HCT116 (cell line): ENCODE measurements at regions not wholly inside any gene's neighbourhood (a gene's known extent, or its start where the extent isn't known, plus 50 kb on each side); places are given as distances from the start of the nearest gene placed in this dataset.

Experiments
- ATAC-seq: fragments of 200-7000 bp; cut with Tn5 transposase; 2 replicates; pipeline ENCODE4 v1.9.1; 2020; ENCODE audit warnings: mild to moderate bottlenecking, moderate library complexity
- BruUV-seq: library from RNA; stranded (reverse); fragments of 400-500 nt; replicated peaks from 2 replicates; lab custom pipeline; 2021; lab: Mats Ljungman, UMichigan
- CTCF ChIA-PET: fragments of 300-600 bp; sonication (Branson Sonifier 250); formaldehyde crosslinking; loops from one replicate; lab custom pipeline; 2021; ENCODE audit warnings: antibody characterized with exemption; lab: Charles Lee
- POLR2A ChIA-PET: fragments of 300-600, 350-600 bp; sonication (Branson Sonifier 250); formaldehyde crosslinking; loops from one replicate; lab custom pipeline; 2021; ENCODE audit warnings: antibody characterized with exemption; lab: Charles Lee
- RAD21 ChIA-PET, 2 experiments: fragments of 300-600 bp; sonication (Branson Sonifier 250); formaldehyde crosslinking; loops; one replicate each; lab custom pipeline; 2023; ENCODE audit warnings: low total read pairs in 2 of 2; ENCODE audit not compliant: uncharacterized antibody in 2 of 2, unreplicated experiment in 2 of 2, low non-redundant PET in 1 of 2; lab: Charles Lee
- DNase-seq: peaks from one replicate; pipeline ENCODE4 v3.0.0-alpha.2; 2010; ENCODE audit warnings: low read depth, low spot score
- H2AFZ ChIP-seq: fragments of 200-600 bp; shearing (Covaris generic), sonication (generic); 2 replicates; pipeline ENCODE4 v1.6.1; 2017; ENCODE audit warnings: low read depth, mixed run types, mixed read lengths, antibody characterized with exemption, low read length; ENCODE audit not compliant: poor library complexity, severe bottlenecking
- H3K27ac ChIP-seq: 2 replicates; pipeline ENCODE4 v1.5.1; 2012; ENCODE audit warnings: low read depth, low read length
- H3K27me3 ChIP-seq: fragments of 200-600 bp; sonication (generic); 2 replicates; pipeline ENCODE4 v1.6.1; 2016; ENCODE audit warnings: mixed run types, low read length, mixed read lengths; ENCODE audit not compliant: insufficient read depth
- H3K36me3 ChIP-seq, 2 experiments: fragments of 200-500 bp in 1 of 2; fragments of 200-600 bp in 1 of 2; sonication (Bioruptor generic) in 1 of 2; sonication (generic) in 1 of 2; 2 replicates each; pipeline versions ENCODE4 v1.5.1 to v1.6.1; 2014 to 2016; ENCODE audit warnings: low read length in 2 of 2, inconsistent platforms in 1 of 2, mixed read lengths in 1 of 2, mixed run types in 1 of 2; ENCODE audit not compliant: insufficient read depth in 2 of 2, control insufficient read depth in 1 of 2
- H3K4me1 ChIP-seq, 2 experiments: fragments of 200-600 bp in 1 of 2; sonication (generic) in 1 of 2; 2 replicates each; pipeline versions ENCODE4 v1.5.1 to v1.6.1; 2012 to 2017; ENCODE audit warnings: low read length in 2 of 2, inconsistent platforms in 1 of 2, mild to moderate bottlenecking in 1 of 2, mixed read lengths in 1 of 2, mixed run types in 1 of 2, moderate library complexity in 1 of 2; ENCODE audit not compliant: insufficient read depth in 2 of 2, control insufficient read depth in 1 of 2
- H3K4me2 ChIP-seq: fragments of 200-600 bp; sonication (generic); 2 replicates; pipeline ENCODE4 v1.6.1; 2017; ENCODE audit warnings: mixed run types, low read length, mixed read lengths
- H3K4me3 ChIP-seq, 2 experiments: fragments of 200-600 bp in 1 of 2; sonication (generic) in 1 of 2; replicated peaks in 1 of 2; 2 replicates each; pipeline ENCODE4 v1.5.1; 2011 to 2016; ENCODE audit warnings: low read length in 2 of 2, control low read depth in 1 of 2, low read depth in 1 of 2, mild to moderate bottlenecking in 1 of 2, mixed read lengths in 1 of 2, mixed run types in 1 of 2
- H3K79me2 ChIP-seq: fragments of 200-600 bp; sonication (generic); 2 replicates; pipeline ENCODE4 v1.6.1; 2017; ENCODE audit warnings: mild to moderate bottlenecking, mixed run types, low read length, moderate library complexity, mixed read lengths; ENCODE audit not compliant: insufficient read depth
- H3K9ac ChIP-seq: fragments of 200-600 bp; sonication (generic); 2 replicates; pipeline ENCODE4 v1.6.1; 2016; ENCODE audit warnings: low read length, mixed read lengths
- H3K9me2 ChIP-seq: fragments of 200-600 bp; sonication (generic), shearing (Covaris generic); 2 replicates; pipeline ENCODE4 v1.6.1; 2017; ENCODE audit warnings: mixed run types, mild to moderate bottlenecking, moderate library complexity; ENCODE audit not compliant: insufficient read depth
- H3K9me3 ChIP-seq, 2 experiments: fragments of 200-500 bp in 1 of 2; fragments of 200-600 bp in 1 of 2; sonication (Bioruptor generic) in 1 of 2; sonication (generic) in 1 of 2; 2 replicates each; pipeline ENCODE4 v1.6.1; 2014 to 2017; ENCODE audit warnings: low read length in 2 of 2, mixed read lengths in 2 of 2, inconsistent platforms in 1 of 2, low read depth in 1 of 2, mild to moderate bottlenecking in 1 of 2, mixed run types in 1 of 2, moderate library complexity in 1 of 2; ENCODE audit not compliant: control insufficient read depth in 1 of 2, insufficient read depth in 1 of 2
- H4K20me1 ChIP-seq: fragments of 200-600 bp; sonication (generic), shearing (Covaris generic); 2 replicates; pipeline ENCODE4 v1.6.1; 2017; ENCODE audit warnings: mixed run types, mild to moderate bottlenecking, moderate library complexity; ENCODE audit not compliant: insufficient read depth
- ATF3 ChIP-seq: IDR thresholded peaks from 2 replicates; pipeline ENCODE4 v1.6.1; 2012
- CEBPB ChIP-seq: IDR thresholded peaks from 2 replicates; pipeline ENCODE4 v1.6.1; 2012; ENCODE audit warnings: low read depth
- CTCF ChIP-seq, 3 experiments: fragments of 200-600 bp in 1 of 3; sonication (generic) in 1 of 3; IDR thresholded peaks in 2 of 3; conservative IDR thresholded peaks in 1 of 3; 2 replicates each; pipeline ENCODE4 v1.5.1; 2012 to 2017; ENCODE audit warnings: low read depth in 2 of 3, low read length in 2 of 3, antibody characterized with exemption in 1 of 3, borderline replicate concordance in 1 of 3, control low read depth in 1 of 3, mild to moderate bottlenecking in 1 of 3, mixed read lengths in 1 of 3, mixed run types in 1 of 3, moderate library complexity in 1 of 3; ENCODE audit not compliant: insufficient read depth in 1 of 3
- EGR1 ChIP-seq: IDR thresholded peaks from 2 replicates; pipeline ENCODE4 v1.6.1; 2012; ENCODE audit warnings: low read depth
- ELF1 ChIP-seq: IDR thresholded peaks from 2 replicates; pipeline ENCODE4 v1.6.1; 2012; ENCODE audit warnings: low read depth, borderline replicate concordance
- EZH2phosphoT487 ChIP-seq: fragments of 200-600 bp; IDR thresholded peaks from 2 replicates; pipeline ENCODE4 v1.6.1; 2018; ENCODE audit warnings: antibody characterized with exemption, borderline replicate concordance
- JUND ChIP-seq: IDR thresholded peaks from 2 replicates; pipeline ENCODE4 v1.6.1; 2012
- RAD21 ChIP-seq: IDR thresholded peaks from 2 replicates; pipeline ENCODE4 v1.6.1; 2012; ENCODE audit warnings: low read depth, mild to moderate bottlenecking
- SIN3A ChIP-seq: IDR thresholded peaks from 2 replicates; pipeline ENCODE4 v1.6.1; 2012; ENCODE audit warnings: low read depth
- SP1 ChIP-seq: IDR thresholded peaks from 2 replicates; pipeline ENCODE4 v1.6.1; 2012; ENCODE audit warnings: low read depth
- SRF ChIP-seq: IDR thresholded peaks from 2 replicates; pipeline ENCODE4 v1.6.1; 2012; ENCODE audit warnings: low read depth
- YY1 ChIP-seq: IDR thresholded peaks from 2 replicates; pipeline ENCODE4 v1.6.1; 2011; ENCODE audit warnings: low read length, low read depth, moderate library complexity, mild to moderate bottlenecking; ENCODE audit not compliant: insufficient replicate concordance; ENCODE audit errors: extremely low read depth
- ZFX ChIP-seq: fragments of 450-650 bp; IDR thresholded peaks from 2 replicates; pipeline ENCODE4 v1.6.1; 2017
- ZNF274 ChIP-seq: fragments of 200-500 bp; sonication (Bioruptor generic); IDR thresholded peaks from 2 replicates; pipeline ENCODE4 v1.6.1; 2014; ENCODE audit warnings: mild to moderate bottlenecking, low read depth, low read length, inconsistent platforms
- intact Hi-C: fragments of 100-400 bp; cut with micrococcal nuclease; formaldehyde crosslinking; loops from 2 replicates; pipeline ENCODE4 v1.10.0; 2022
- TF ChIP-seq, protein P1 (sequence below): IDR thresholded peaks from 2 replicates; pipeline ENCODE4 v1.6.1; 2012; ENCODE audit warnings: low read depth

GRCh38 chr5:125050926-125051325 is 304.5 kb upstream of the ZNF608 start:
- Histone ChIP-seq H3K27ac (no peak overlapping the region), H3K9me3 (no peaks in the 10 kb centered on the region), H3K9ac (no peak overlapping the region), H3K36me3 (no peaks in the 10 kb centered on the region), H2AFZ (no peak overlapping the region), H3K9me2 (no peaks in the 10 kb centered on the region), H3K27me3 (no peaks in the 10 kb centered on the region), H3K79me2 (no peaks in the 10 kb centered on the region), H3K4me2 (no peak overlapping the region), H3K4me1 (peaks cover 0 to 6% of the 10 kb centered on the region in 2 experiments; a peak in 2 of 4 replicates), H4K20me1 (no peaks in the 10 kb centered on the region), H3K4me3 (no peak overlapping the region)
- no peak for ATAC-seq
- no TSS peak for BruUV-seq
- ChIA-PET CTCF (no interaction called here), POLR2A (no interaction called here), RAD21 (no interaction called here)
- TF ChIP-seq JUND (no peak), CTCF (IDR thresholded peaks at IDR 0.05 in 2 of 3, conservative IDR thresholded peaks at IDR 0.05 in 1 of 3; ENCODE audit: borderline replicate concordance in 1 of 3, insufficient read depth in 1 of 3, low read depth in 2 of 3, low read length in 2 of 3) (no peak), SIN3A (no peak), ZNF274 (no peak), CEBPB (no peak), SP1 (no peak), ZFX (no peak), ELF1 (no peak), EGR1 (no peak), RAD21 (no peak), SRF (no peak), ATF3 (no peak), YY1 (no peak), EZH2phosphoT487 (no peak)
- TF ChIP-seq, protein P1, sequence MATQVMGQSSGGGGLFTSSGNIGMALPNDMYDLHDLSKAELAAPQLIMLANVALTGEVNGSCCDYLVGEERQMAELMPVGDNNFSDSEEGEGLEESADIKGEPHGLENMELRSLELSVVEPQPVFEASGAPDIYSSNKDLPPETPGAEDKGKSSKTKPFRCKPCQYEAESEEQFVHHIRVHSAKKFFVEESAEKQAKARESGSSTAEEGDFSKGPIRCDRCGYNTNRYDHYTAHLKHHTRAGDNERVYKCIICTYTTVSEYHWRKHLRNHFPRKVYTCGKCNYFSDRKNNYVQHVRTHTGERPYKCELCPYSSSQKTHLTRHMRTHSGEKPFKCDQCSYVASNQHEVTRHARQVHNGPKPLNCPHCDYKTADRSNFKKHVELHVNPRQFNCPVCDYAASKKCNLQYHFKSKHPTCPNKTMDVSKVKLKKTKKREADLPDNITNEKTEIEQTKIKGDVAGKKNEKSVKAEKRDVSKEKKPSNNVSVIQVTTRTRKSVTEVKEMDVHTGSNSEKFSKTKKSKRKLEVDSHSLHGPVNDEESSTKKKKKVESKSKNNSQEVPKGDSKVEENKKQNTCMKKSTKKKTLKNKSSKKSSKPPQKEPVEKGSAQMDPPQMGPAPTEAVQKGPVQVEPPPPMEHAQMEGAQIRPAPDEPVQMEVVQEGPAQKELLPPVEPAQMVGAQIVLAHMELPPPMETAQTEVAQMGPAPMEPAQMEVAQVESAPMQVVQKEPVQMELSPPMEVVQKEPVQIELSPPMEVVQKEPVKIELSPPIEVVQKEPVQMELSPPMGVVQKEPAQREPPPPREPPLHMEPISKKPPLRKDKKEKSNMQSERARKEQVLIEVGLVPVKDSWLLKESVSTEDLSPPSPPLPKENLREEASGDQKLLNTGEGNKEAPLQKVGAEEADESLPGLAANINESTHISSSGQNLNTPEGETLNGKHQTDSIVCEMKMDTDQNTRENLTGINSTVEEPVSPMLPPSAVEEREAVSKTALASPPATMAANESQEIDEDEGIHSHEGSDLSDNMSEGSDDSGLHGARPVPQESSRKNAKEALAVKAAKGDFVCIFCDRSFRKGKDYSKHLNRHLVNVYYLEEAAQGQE: no peak
- no peak for DNase-seq
- intact Hi-C loops: no loop called here
